ENCODE measurements at regions not wholly inside any gene's neighbourhood (a gene's known extent, or its start where the extent isn't known, plus 50 kb on each side); places are given as distances from the start of the nearest gene placed in this dataset.

DNA sequence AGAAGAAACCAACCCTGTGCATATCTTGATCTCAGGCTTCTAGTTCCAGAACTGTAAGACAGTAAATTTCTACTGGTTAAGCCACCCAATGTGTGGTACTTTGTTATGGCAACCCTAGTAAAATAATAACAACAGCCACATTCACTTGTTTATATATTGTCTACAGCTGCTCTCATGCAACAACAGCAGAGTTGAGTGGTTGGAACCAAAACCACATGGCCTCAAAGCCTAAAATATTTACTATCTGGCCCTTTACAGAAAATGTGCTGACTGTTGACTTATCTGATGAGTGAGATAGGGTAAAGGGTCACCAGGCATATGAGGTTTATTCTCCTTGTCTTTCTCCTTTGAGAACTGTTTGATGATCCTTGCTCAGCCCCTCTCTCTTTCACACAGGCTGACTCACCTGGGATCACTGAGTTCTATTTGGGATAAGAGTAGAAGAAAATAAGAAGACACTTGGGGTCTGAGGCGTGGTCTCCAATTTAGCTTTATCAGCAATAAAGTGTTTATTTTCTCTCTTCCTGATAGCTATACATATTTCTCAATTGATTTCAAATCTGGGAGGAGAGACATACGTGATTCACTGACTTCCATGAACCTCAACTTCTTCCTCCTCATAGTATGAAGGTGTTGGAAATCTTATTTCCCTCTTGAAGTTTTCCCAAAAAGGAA, 227.5 kb upstream of the STARD13 start:
- Histone ChIP-seq H3K4me3 (ENCODE audit: low read length) (no peak overlapping the region), H3K18ac (ENCODE audit: low read length) (no peak overlapping the region), H3K9ac (ENCODE audit: low read length) (no peak overlapping the region), H3K27ac (ENCODE audit: low read depth, low read length) (no peak overlapping the region), H3K56ac (ENCODE audit: low read length) (no peak overlapping the region), H3K23ac (ENCODE audit: low read length) (no peak overlapping the region), H2BK15ac (replicated peaks; ENCODE audit: low read depth) (no peak overlapping the region), H2BK120ac (ENCODE audit: low read depth, low read length) (no peak overlapping the region), H3K79me1 (ENCODE audit: low read length) (no peaks in the 10 kb centered on the region), H3K4me2 (ENCODE audit: low read length) (no peak overlapping the region), H3K4ac (ENCODE audit: low read depth, low read length) (no peak overlapping the region), H3K4me1 (ENCODE audit: control insufficient read depth, low read depth, low read length) (no peaks in the 10 kb centered on the region), H4K5ac (ENCODE audit: low read length) (no peak overlapping the region), H4K8ac (ENCODE audit: low read depth, low read length) (no peak overlapping the region), H3K79me2 (ENCODE audit: control insufficient read depth, insufficient read depth, low read length) (no peaks in the 10 kb centered on the region), H2AK5ac (ENCODE audit: low read length) (no peak overlapping the region), H3K27me3 (ENCODE audit: insufficient read depth, low read length, poor library complexity) (no peaks in the 10 kb centered on the region), H2BK5ac (ENCODE audit: low read length) (no peak overlapping the region), H3K36me3 (ENCODE audit: control insufficient read depth, insufficient read depth, low read length) (no peaks in the 10 kb centered on the region)
- no CpG with 5 or more reads among the region's 2 CpGs for WGBS (ENCODE audit: extremely low coverage, insufficient coverage, low lambda C conversion rate)
- DNase-seq: no peak

DNA sequence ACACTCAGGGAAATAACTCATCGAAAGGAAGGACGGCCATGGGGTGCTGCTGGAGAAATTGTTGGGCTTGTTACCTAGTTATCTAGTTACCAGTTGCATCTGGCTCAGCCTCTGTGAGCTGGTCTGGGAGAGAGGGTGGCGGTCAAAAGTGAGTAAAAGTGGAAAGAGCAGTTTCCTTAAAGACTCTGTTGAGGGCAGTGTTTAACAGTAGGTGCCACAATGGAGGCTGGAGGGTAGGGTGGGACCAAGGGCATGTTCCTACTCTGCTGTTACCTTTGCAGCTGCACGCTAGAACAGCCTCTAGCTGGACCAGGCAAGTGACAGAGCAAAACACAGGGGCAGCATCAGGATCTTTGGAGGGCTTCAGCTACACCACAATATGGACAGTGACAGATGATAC, 228.8 kb upstream of the STARD13 start:
- no CpG with 5 or more reads among the region's 4 CpGs for WGBS (ENCODE audit: extremely low coverage, insufficient coverage, low lambda C conversion rate)
- Histone ChIP-seq H3K79me1 (ENCODE audit: low read length) (no peaks in the 10 kb centered on the region), H3K4me2 (ENCODE audit: low read length) (no peak overlapping the region), H4K5ac (ENCODE audit: low read length) (no peak overlapping the region), H3K9ac (ENCODE audit: low read length) (no peak overlapping the region), H3K27me3 (ENCODE audit: insufficient read depth, low read length, poor library complexity) (no peaks in the 10 kb centered on the region), H3K27ac (ENCODE audit: low read depth, low read length) (no peak overlapping the region), H3K79me2 (ENCODE audit: control insufficient read depth, insufficient read depth, low read length) (no peaks in the 10 kb centered on the region), H2BK15ac (replicated peaks; ENCODE audit: low read depth) (no peak overlapping the region), H3K18ac (ENCODE audit: low read length) (no peak overlapping the region), H2BK5ac (ENCODE audit: low read length) (no peak overlapping the region), H3K36me3 (ENCODE audit: control insufficient read depth, insufficient read depth, low read length) (no peaks in the 10 kb centered on the region), H3K4me1 (ENCODE audit: control insufficient read depth, low read depth, low read length) (no peaks in the 10 kb centered on the region), H3K23ac (ENCODE audit: low read length) (no peak overlapping the region), H2AK5ac (ENCODE audit: low read length) (no peak overlapping the region), H3K56ac (ENCODE audit: low read length) (peak overlapping the region; percentile 40), H2BK120ac (ENCODE audit: low read depth, low read length) (no peak overlapping the region), H3K4ac (ENCODE audit: low read depth, low read length) (no peak overlapping the region), H4K8ac (ENCODE audit: low read depth, low read length) (no peak overlapping the region), H3K4me3 (ENCODE audit: low read length) (no peak overlapping the region)
- peak; percentile 72 for DNase-seq

DNA sequence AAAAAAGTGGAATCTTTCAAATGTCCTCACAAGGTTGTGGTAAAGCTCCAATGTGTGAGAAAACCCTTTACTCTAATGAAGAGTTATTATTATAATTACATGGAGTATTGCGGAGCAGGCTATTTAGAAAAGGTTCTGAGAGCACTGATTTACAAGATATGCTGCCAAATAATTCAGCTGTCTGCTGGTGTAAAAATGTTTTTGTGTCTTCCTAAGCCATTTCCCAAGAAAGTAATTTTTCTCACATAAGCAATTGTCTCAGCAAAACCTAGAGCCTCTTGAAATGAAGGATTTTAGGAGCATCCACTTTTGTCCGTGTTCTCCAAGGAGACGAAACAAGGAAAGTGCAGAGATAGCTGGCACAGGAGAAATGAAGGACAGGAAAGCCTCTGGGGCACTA, 229.6 kb upstream of the STARD13 start:
- Histone ChIP-seq H3K79me2 (ENCODE audit: control insufficient read depth, insufficient read depth, low read length) (no peaks in the 10 kb centered on the region), H3K27me3 (ENCODE audit: insufficient read depth, low read length, poor library complexity) (no peaks in the 10 kb centered on the region), H4K8ac (ENCODE audit: low read depth, low read length) (no peak overlapping the region), H3K79me1 (ENCODE audit: low read length) (no peaks in the 10 kb centered on the region), H3K4me3 (ENCODE audit: low read length) (no peak overlapping the region), H3K4me2 (ENCODE audit: low read length) (no peak overlapping the region), H2BK5ac (ENCODE audit: low read length) (no peak overlapping the region), H3K36me3 (ENCODE audit: control insufficient read depth, insufficient read depth, low read length) (no peaks in the 10 kb centered on the region), H2AK5ac (ENCODE audit: low read length) (no peak overlapping the region), H3K4me1 (ENCODE audit: control insufficient read depth, low read depth, low read length) (no peaks in the 10 kb centered on the region), H3K4ac (ENCODE audit: low read depth, low read length) (no peak overlapping the region), H2BK15ac (replicated peaks; ENCODE audit: low read depth) (no peak overlapping the region), H2BK120ac (ENCODE audit: low read depth, low read length) (no peak overlapping the region), H3K56ac (ENCODE audit: low read length) (no peak overlapping the region), H3K18ac (ENCODE audit: low read length) (no peak overlapping the region), H3K27ac (ENCODE audit: low read depth, low read length) (no peak overlapping the region), H3K23ac (ENCODE audit: low read length) (no peak overlapping the region), H3K9ac (ENCODE audit: low read length) (no peak overlapping the region), H4K5ac (ENCODE audit: low read length) (no peak overlapping the region)
- WGBS (ENCODE audit: extremely low coverage, insufficient coverage, low lambda C conversion rate): no CpG with 5 or more reads among the region's 3 CpGs
- DNase-seq: no peak

DNA sequence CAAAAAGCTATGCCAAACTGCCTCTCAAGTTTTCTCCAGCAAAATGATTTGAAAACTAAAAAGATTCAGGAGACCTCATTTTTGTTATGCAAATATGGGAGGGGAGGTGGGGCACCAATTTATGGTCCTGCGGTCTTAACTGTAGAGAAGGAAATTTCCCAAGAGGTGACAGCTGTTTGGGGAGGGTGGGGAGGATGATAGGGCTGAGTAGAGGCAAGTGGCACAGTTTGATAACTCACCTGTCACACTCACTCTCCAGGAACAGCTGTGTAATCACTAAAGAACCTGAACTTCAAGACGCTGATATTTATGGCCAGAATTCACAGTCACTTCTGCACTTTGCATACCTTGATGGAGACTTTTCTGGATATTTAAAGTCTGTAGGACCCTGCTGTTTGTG, 232.9 kb upstream of the STARD13 start:
- Histone ChIP-seq H4K5ac (ENCODE audit: low read length) (no peak overlapping the region), H3K79me2 (ENCODE audit: control insufficient read depth, insufficient read depth, low read length) (no peaks in the 10 kb centered on the region), H2BK15ac (replicated peaks; ENCODE audit: low read depth) (no peak overlapping the region), H3K18ac (ENCODE audit: low read length) (no peak overlapping the region), H3K27ac (ENCODE audit: low read depth, low read length) (no peak overlapping the region), H3K79me1 (ENCODE audit: low read length) (no peaks in the 10 kb centered on the region), H2BK120ac (ENCODE audit: low read depth, low read length) (no peak overlapping the region), H3K36me3 (ENCODE audit: control insufficient read depth, insufficient read depth, low read length) (no peaks in the 10 kb centered on the region), H3K27me3 (ENCODE audit: insufficient read depth, low read length, poor library complexity) (no peaks in the 10 kb centered on the region), H3K4me1 (ENCODE audit: control insufficient read depth, low read depth, low read length) (no peaks in the 10 kb centered on the region), H3K9ac (ENCODE audit: low read length) (no peak overlapping the region), H3K4me3 (ENCODE audit: low read length) (no peak overlapping the region), H3K4ac (ENCODE audit: low read depth, low read length) (no peak overlapping the region), H4K8ac (ENCODE audit: low read depth, low read length) (no peak overlapping the region), H3K23ac (ENCODE audit: low read length) (no peak overlapping the region), H2BK5ac (ENCODE audit: low read length) (no peak overlapping the region), H3K4me2 (ENCODE audit: low read length) (no peak overlapping the region), H2AK5ac (ENCODE audit: low read length) (no peak overlapping the region), H3K56ac (ENCODE audit: low read length) (no peak overlapping the region)
- no CpG with 5 or more reads among the region's 2 CpGs for WGBS (ENCODE audit: extremely low coverage, insufficient coverage, low lambda C conversion rate)
- DNase-seq: no peak

DNA sequence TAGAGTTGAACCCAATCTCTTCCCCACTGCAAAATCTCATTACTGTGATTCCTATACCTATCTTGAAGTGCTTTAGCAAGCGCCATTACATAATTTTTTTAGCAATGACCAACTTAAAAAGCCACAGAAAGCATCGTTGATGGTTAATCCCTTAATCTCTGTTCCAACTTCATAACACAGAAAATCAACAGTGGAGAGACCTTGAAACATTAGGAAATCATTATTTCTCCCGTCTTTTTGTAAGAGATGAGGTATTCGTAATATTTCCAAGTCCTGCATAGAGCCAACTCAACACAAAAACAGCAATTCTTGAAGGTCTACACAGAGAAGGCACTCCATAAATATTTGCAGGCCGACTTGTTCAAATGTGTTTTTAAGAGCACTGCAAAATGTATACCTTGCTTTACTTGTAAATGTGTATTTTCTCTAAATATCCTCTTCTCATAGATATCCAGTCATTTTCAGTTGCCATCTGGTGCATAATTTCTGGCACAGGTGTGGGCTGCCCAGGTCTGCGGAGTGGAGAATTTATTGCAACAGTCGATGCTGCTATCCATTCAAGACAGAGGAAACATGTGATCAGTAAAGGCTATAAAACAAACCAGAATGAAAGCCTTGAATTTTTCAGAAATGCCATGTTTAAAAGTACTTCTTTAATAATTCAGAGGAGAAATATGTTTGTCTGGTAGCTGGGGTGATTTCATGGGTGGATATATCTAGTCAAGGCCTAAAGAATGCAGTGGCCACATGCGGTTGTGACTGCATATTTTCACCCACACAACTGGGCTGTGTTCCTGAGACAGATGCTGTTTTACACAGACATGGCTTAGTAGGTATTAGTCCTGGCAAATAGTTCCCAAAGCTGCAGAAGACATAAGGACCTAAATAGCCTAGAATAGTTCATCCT, 234.3 kb upstream of the STARD13 start:
- no peak for DNase-seq
- Histone ChIP-seq H3K4ac (ENCODE audit: low read depth, low read length) (no peak overlapping the region), H2BK15ac (replicated peaks; ENCODE audit: low read depth) (no peak overlapping the region), H3K79me1 (ENCODE audit: low read length) (no peaks in the 10 kb centered on the region), H4K5ac (ENCODE audit: low read length) (no peak overlapping the region), H3K18ac (ENCODE audit: low read length) (no peak overlapping the region), H3K79me2 (ENCODE audit: control insufficient read depth, insufficient read depth, low read length) (no peaks in the 10 kb centered on the region), H3K36me3 (ENCODE audit: control insufficient read depth, insufficient read depth, low read length) (no peaks in the 10 kb centered on the region), H2BK120ac (ENCODE audit: low read depth, low read length) (no peak overlapping the region), H3K56ac (ENCODE audit: low read length) (no peak overlapping the region), H3K27me3 (ENCODE audit: insufficient read depth, low read length, poor library complexity) (no peaks in the 10 kb centered on the region), H3K4me2 (ENCODE audit: low read length) (no peak overlapping the region), H3K4me3 (ENCODE audit: low read length) (no peak overlapping the region), H3K9ac (ENCODE audit: low read length) (no peak overlapping the region), H4K8ac (ENCODE audit: low read depth, low read length) (no peak overlapping the region), H2BK5ac (ENCODE audit: low read length) (no peak overlapping the region), H3K4me1 (ENCODE audit: control insufficient read depth, low read depth, low read length) (no peaks in the 10 kb centered on the region), H3K27ac (ENCODE audit: low read depth, low read length) (no peak overlapping the region), H3K23ac (ENCODE audit: low read length) (no peak overlapping the region), H2AK5ac (ENCODE audit: low read length) (no peak overlapping the region)
- no CpG with 5 or more reads among the region's 8 CpGs for whole genome bisulfite sequencing (ENCODE audit: extremely low coverage, insufficient coverage, low lambda C conversion rate)
